ENCODE measurements at regions not wholly inside any gene's neighbourhood (a gene's known extent, or its start where the extent isn't known, plus 50 kb on each side); places are given as distances from the start of the nearest gene placed in this dataset.

DNA sequence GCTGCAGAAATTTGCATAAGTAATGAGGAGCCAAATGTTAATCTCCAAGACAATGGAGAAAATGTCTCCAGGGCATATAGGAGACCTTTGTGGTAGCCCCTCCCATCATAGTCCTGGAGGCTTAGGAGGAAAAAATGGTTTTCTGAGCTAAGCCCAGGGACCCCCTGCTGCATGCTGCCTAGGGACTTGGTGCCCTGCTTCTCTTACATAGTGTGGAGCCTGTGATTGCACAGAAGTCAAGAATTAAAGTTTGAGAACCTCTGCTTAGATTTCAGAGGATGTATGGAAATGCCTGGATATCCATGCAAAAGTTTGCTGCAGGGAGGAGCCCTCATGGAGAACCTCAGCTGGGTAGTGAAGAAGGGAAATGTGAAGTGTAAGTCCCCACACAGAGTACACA is 379.4 kb upstream of the TACR3 start:
- Histone ChIP-seq H3K36me3 (no peaks in the 10 kb centered on the region), H3K27ac (no peak overlapping the region), H3K27me3 (no peaks in the 10 kb centered on the region), H3K4me3 (replicated peaks in 1 of 3) (no peak overlapping the region), H3K4me1 (no peaks in the 10 kb centered on the region), H3K9me3 (no peaks in the 10 kb centered on the region)
- intact Hi-C loops (cut with DNase I) = no loop called here
- DNase-seq = no peak
- TF ChIP-seq, protein P1, sequence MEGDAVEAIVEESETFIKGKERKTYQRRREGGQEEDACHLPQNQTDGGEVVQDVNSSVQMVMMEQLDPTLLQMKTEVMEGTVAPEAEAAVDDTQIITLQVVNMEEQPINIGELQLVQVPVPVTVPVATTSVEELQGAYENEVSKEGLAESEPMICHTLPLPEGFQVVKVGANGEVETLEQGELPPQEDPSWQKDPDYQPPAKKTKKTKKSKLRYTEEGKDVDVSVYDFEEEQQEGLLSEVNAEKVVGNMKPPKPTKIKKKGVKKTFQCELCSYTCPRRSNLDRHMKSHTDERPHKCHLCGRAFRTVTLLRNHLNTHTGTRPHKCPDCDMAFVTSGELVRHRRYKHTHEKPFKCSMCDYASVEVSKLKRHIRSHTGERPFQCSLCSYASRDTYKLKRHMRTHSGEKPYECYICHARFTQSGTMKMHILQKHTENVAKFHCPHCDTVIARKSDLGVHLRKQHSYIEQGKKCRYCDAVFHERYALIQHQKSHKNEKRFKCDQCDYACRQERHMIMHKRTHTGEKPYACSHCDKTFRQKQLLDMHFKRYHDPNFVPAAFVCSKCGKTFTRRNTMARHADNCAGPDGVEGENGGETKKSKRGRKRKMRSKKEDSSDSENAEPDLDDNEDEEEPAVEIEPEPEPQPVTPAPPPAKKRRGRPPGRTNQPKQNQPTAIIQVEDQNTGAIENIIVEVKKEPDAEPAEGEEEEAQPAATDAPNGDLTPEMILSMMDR (IDR thresholded peaks at IDR 0.05) = no peak
- TF ChIP-seq POLR2A (IDR thresholded peaks at IDR 0.05) = no peak

DNA sequence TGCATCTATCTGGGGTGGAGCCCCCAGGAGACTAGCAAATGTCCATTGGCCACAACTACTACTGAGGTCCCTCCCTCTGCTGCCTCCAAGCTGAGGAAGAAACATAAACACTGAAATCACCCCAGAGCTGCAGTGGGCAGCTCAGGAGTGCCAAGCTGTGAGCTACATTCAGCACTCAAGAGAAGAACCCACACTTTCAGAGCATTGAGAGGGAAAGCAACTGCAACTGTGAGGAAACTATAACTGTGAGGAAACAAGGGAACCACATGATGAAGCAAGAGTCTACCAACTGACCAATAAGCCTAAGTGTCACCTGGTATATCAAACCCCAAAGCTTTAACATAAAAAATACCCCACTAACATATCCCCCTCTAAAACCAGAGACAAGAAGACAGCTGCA is 373.5 kb upstream of the TACR3 start:
- DNase-seq = no peak
- no peak for TF ChIP-seq POLR2A (IDR thresholded peaks at IDR 0.05)
- TF ChIP-seq, protein P1 (IDR thresholded peaks at IDR 0.05) = no peak
- no peak overlapping the region for H3K27ac ChIP-seq
- H3K9me3 ChIP-seq = no peaks in the 10 kb centered on the region
- H3K36me3 ChIP-seq = no peaks in the 10 kb centered on the region
- intact Hi-C loops (cut with DNase I) = no loop called here
- no peaks in the 10 kb centered on the region for H3K4me1 ChIP-seq
- no peak overlapping the region for H3K4me3 ChIP-seq (replicated peaks in 1 of 3)
- no peaks in the 10 kb centered on the region for H3K27me3 ChIP-seq

DNA sequence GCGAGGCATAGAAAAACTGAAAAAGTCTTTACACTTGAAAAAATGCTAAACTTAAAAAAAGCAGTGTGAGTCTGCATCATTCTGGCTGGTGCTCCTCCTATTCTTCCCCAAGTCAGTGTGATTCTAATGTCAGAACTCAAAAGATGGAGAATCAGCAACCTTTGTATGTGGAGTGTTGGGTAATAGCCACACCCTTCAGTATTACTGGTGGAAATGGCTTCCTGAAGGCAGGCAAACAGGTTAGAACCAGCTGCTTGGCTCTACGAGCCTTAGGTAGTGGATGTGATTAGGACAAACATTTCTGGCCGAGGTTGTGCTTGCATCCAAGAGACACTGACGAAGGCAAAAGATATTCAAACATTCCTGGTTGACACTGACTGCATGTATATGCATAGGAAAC is 353.4 kb upstream of the TACR3 start:
- no peak overlapping the region for H3K27ac ChIP-seq

DNA sequence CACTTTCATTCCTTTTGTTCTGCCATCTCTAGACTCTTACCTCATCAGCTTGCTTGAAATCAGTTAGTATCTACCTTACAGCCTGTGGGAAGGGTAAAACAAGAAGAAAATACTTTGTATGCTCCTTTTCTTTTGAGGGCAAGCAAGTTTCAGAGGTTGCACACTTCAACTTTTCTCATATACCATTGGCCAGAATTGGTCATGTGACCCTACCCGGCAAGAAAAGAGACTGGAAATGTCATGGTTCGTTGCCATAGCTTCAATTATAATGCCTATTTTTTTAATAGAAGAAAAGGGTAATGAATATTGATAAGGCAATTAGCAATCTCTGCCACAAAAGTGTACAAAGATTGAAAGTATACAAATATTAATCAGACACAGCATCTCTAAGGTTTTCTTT is 346.7 kb upstream of the TACR3 start:
- no peaks in the 10 kb centered on the region for H3K27me3 ChIP-seq
- H3K27ac ChIP-seq = no peak overlapping the region
- WGBS, 2 donors = 77 to 87% methylated on average over 2 of the region's 2 CpGs
- no peaks in the 10 kb centered on the region for H3K9me3 ChIP-seq
- H3K4me1 ChIP-seq = no peaks in the 10 kb centered on the region
- intact Hi-C loops (cut with DNase I) = loop anchor here (10.0 kb wide), 1 partner anchor 798 kb away; no protein-coding TSS in a partner anchor
- DNase-seq = no peak
- no peaks in the 10 kb centered on the region for H3K36me3 ChIP-seq
- TF ChIP-seq, protein P1 (IDR thresholded peaks at IDR 0.05) = no peak
- TF ChIP-seq POLR2A (IDR thresholded peaks at IDR 0.05) = no peak
- H3K4me3 ChIP-seq (replicated peaks in 1 of 3) = no peak overlapping the region

More for the DNA sequence above, 353.4 kb upstream of the TACR3 start:
- no peak for TF ChIP-seq POLR2A (IDR thresholded peaks at IDR 0.05)
- TF ChIP-seq, protein P1 (IDR thresholded peaks at IDR 0.05) = no peak
- intact Hi-C loops (cut with DNase I) = no loop called here
- Histone ChIP-seq H3K27me3 (no peaks in the 10 kb centered on the region), H3K9me3 (no peaks in the 10 kb centered on the region), H3K4me1 (no peaks in the 10 kb centered on the region), H3K36me3 (no peaks in the 10 kb centered on the region), H3K4me3 (replicated peaks in 1 of 3) (no peak overlapping the region)
- no peak for DNase-seq
- 70 to 74% methylated on average over 4 of the region's 4 CpGs for WGBS, 2 donors

DNA sequence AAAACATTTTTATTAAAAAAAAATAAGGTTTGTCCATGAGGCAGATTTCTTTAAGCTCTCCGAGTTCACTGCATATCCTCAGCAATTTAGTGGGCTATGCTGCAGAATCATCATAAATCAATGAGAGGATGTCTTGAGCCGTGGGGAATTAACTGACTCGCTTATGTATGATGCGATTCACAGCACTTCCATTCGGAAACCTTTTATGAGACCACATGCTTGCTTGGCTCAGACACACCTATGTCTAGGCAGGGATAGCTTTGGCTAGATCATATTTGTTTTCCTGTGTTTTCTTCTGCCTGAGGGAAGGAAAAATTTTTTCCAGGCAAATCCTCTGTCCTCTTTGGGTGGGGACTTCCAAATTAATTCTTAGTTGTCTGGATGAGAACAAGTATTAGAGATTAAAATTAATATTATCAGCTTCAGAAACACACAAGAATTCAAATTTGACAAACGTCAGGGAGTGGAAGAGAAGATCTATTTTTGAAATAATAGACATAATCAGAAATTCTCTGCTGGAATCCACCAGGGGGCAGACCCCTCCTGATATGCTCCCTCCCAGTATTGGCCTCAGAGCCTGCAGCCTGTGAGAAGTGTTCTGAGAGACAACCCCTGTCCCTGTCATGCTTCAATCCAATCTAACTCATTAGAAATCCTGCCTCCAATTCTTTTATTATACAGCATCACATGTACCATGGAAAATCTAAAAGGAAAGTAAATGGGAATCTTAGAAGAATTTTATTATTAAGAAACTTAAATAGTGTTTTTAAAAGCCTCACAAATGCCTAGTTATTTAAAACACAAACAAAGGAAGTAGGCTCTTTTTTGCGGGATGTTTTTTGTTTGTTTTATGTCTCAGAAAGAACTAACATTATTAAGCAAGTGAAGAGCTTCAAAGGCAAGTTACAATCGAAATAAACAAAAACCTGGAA is 345.1 kb upstream of the TACR3 start:
- Histone ChIP-seq H3K27ac (no peak overlapping the region), H3K27me3 (no peaks in the 10 kb centered on the region), H3K4me3 (replicated peaks in 1 of 3) (no peak overlapping the region), H3K9me3 (no peaks in the 10 kb centered on the region), H3K4me1 (no peaks in the 10 kb centered on the region), H3K36me3 (no peaks in the 10 kb centered on the region)
- TF ChIP-seq POLR2A (IDR thresholded peaks at IDR 0.05) = no peak
- TF ChIP-seq, protein P1 (IDR thresholded peaks at IDR 0.05) = peak in 5 of 6 experiments; percentile 17 to 60 (median 50)
- intact Hi-C loops (cut with DNase I) = loop anchor here (10.0 kb wide), 1 partner anchor 800 kb away; no protein-coding TSS in a partner anchor
- WGBS, 2 donors = 44 to 49% methylated on average over 8 of the region's 8 CpGs
- DNase-seq = peak; percentile 51 to 59
